GM21825 (cell line): ENCODE measurements at regions not wholly inside any gene's neighbourhood (a gene's known extent, or its start where the extent isn't known, plus 50 kb on each side); places are given as distances from the start of the nearest gene placed in this dataset.

Source experiments
- ATAC-seq: cut with Tn5 transposase; IDR thresholded peaks from one replicate; pipeline ENCODE4 v1.9.1; 2021; ENCODE audit warnings: mild to moderate bottlenecking, moderate library complexity; ENCODE audit not compliant: unreplicated experiment

GRCh38 chr14:32018391-32019092 is 58.6 kb upstream of the ARHGAP5 start:
- ATAC-seq = no peak

GRCh38 chr14:32019276-32019675 is 57.8 kb upstream of the ARHGAP5 start:
- ATAC-seq = no peak

GRCh38 chr14:32020882-32021281 is 56.2 kb upstream of the ARHGAP5 start:
- no peak for ATAC-seq

GRCh38 chr14:32021341-32021740 is 55.8 kb upstream of the ARHGAP5 start:
- ATAC-seq = no peak

GRCh38 chr14:32022525-32022924 is 54.6 kb upstream of the ARHGAP5 start:
- ATAC-seq = no peak

GRCh38 chr14:32022938-32023466 is 54.1 kb upstream of the ARHGAP5 start:
- ATAC-seq = no peak

GRCh38 chr14:32023540-32023939 is 53.6 kb upstream of the ARHGAP5 start:
- no peak for ATAC-seq

- no peak for ATAC-seq
Observed at GRCh38 chr14:32027255-32027939, 49.7 kb upstream of the ARHGAP5 start.
